ENCODE measurements at regions not wholly inside any gene's neighbourhood (a gene's known extent, or its start where the extent isn't known, plus 50 kb on each side); places are given as distances from the start of the nearest gene placed in this dataset.

- H3K4me3 ChIP-seq (ENCODE audit: low read depth, poor library complexity, severe bottlenecking): no peak overlapping the region
- intact Hi-C loops (cut with DNase I; ENCODE audit: low total_unique reads): no loop called here
- no peak for TF ChIP-seq CTCF (IDR thresholded peaks at IDR 0.05)
- no peak for TF ChIP-seq POLR2A (IDR thresholded peaks at IDR 0.05)
- whole genome bisulfite sequencing, 2 donors: 78 to 87% methylated on average over 1 of the region's 1 CpG
- no peak for DNase-seq (ENCODE audit: low spot score in 2 of 2)
Observed at GRCh38 chr17:63333869-63334268, 112.2 kb downstream of the CYB561 start.

GRCh38 chr17:63335831-63336230 lies 110.3 kb downstream of the CYB561 start:
- H3K4me3 ChIP-seq (ENCODE audit: low read depth, poor library complexity, severe bottlenecking): no peak overlapping the region
- TF ChIP-seq POLR2A (IDR thresholded peaks at IDR 0.05) (no peak), CTCF (IDR thresholded peaks at IDR 0.05) (no peak)
- no peak for DNase-seq (ENCODE audit: low spot score in 2 of 2)
- intact Hi-C loops (cut with DNase I; ENCODE audit: low total_unique reads): no loop called here
- WGBS, 2 donors: 64 to 70% methylated on average over 1 of the region's 1 CpG

- no peak overlapping the region for H3K4me3 ChIP-seq (ENCODE audit: low read depth, poor library complexity, severe bottlenecking)
- TF ChIP-seq POLR2A (IDR thresholded peaks at IDR 0.05): no peak
- no peak for TF ChIP-seq CTCF (IDR thresholded peaks at IDR 0.05)
- whole genome bisulfite sequencing, 2 donors: 83 to 86% methylated on average over 5 of the region's 5 CpGs
- no peak for DNase-seq (ENCODE audit: low spot score in 2 of 2)
- intact Hi-C loops (cut with DNase I; ENCODE audit: low total_unique reads): no loop called here
Observed at GRCh38 chr17:63337579-63337978, 108.5 kb downstream of the CYB561 start.

GRCh38 chr17:63338272-63338671 lies 107.8 kb downstream of the CYB561 start:
- no peak for DNase-seq (ENCODE audit: low spot score in 2 of 2)
- TF ChIP-seq CTCF (IDR thresholded peaks at IDR 0.05) (no peak), POLR2A (IDR thresholded peaks at IDR 0.05) (no peak)
- intact Hi-C loops (cut with DNase I; ENCODE audit: low total_unique reads): no loop called here
- H3K4me3 ChIP-seq (ENCODE audit: low read depth, poor library complexity, severe bottlenecking): no peak overlapping the region

- DNase-seq (ENCODE audit: low spot score in 2 of 2): no peak
- intact Hi-C loops (cut with DNase I; ENCODE audit: low total_unique reads): no loop called here
- TF ChIP-seq POLR2A (IDR thresholded peaks at IDR 0.05): no peak
- no peak for TF ChIP-seq CTCF (IDR thresholded peaks at IDR 0.05)
- H3K4me3 ChIP-seq (ENCODE audit: low read depth, poor library complexity, severe bottlenecking): no peak overlapping the region
- 90 to 95% methylated on average over 3 of the region's 3 CpGs for WGBS, 2 donors
Observed at GRCh38 chr17:63341276-63341675, 104.8 kb downstream of the CYB561 start.

GRCh38 chr17:63344383-63344782 lies 101.7 kb downstream of the CYB561 start:
- no peak for DNase-seq (ENCODE audit: low spot score in 2 of 2)
- intact Hi-C loops (cut with DNase I; ENCODE audit: low total_unique reads): no loop called here
- 90 to 93% methylated on average over 1 of the region's 1 CpG for WGBS, 2 donors
- no peak for TF ChIP-seq CTCF (IDR thresholded peaks at IDR 0.05)
- no peak for TF ChIP-seq POLR2A (IDR thresholded peaks at IDR 0.05)
- no peak overlapping the region for H3K4me3 ChIP-seq (ENCODE audit: low read depth, poor library complexity, severe bottlenecking)
